SK-N-MC (cell line): ENCODE measurements at regions not wholly inside any gene's neighbourhood (a gene's known extent, or its start where the extent isn't known, plus 50 kb on each side); places are given as distances from the start of the nearest gene placed in this dataset.

ENCODE experiments used
- DNase-seq: peaks from one replicate; pipeline ENCODE4 v3.0.0-alpha.2; 2011; ENCODE audit warnings: low read depth, low spot score
- H3K27ac ChIP-seq: fragments of 200-600 bp; sonication (generic); 2 replicates; pipeline ENCODE4 v1.5.1; 2016; ENCODE audit warnings: mixed run types
- H3K36me3 ChIP-seq: fragments of 200-600 bp; sonication (generic); 2 replicates; pipeline ENCODE4 v1.6.1; 2017; ENCODE audit warnings: antibody characterized with exemption, low read length, mixed read lengths; ENCODE audit not compliant: insufficient read depth
- H3K4me3 ChIP-seq: fragments of 200-600 bp; sonication (generic); 2 replicates; pipeline ENCODE4 v1.5.1; 2016
- H3K9ac ChIP-seq: fragments of 200-600 bp; sonication (generic); 2 replicates; pipeline ENCODE4 v1.8.0; 2017; ENCODE audit warnings: mixed run types, mixed read lengths; ENCODE audit not compliant: insufficient read length
- H3K9me3 ChIP-seq: fragments of 200-600 bp; sonication (generic); 2 replicates; pipeline ENCODE4 v1.6.1; 2017; ENCODE audit warnings: low read depth, mild to moderate bottlenecking, antibody characterized with exemption, low read length, moderate library complexity, mixed read lengths
- EZH2 ChIP-seq: fragments of 200-600 bp; sonication (generic); IDR thresholded peaks from one replicate; pipeline ENCODE4 v1.6.1; 2017; ENCODE audit warnings: antibody characterized with exemption
- FOXP2 ChIP-seq: optimal IDR thresholded peaks from 2 replicates; pipeline ENCODE3; 2011; ENCODE audit warnings: mild to moderate bottlenecking, moderate library complexity; ENCODE audit not compliant: insufficient read depth; ENCODE audit errors: extremely low read length, control extremely low read depth
- POLR2AphosphoS5 ChIP-seq: IDR thresholded peaks from 2 replicates; pipeline ENCODE4 v1.6.1; 2012; ENCODE audit warnings: mild to moderate bottlenecking, low read depth, low read length, borderline replicate concordance

DNA sequence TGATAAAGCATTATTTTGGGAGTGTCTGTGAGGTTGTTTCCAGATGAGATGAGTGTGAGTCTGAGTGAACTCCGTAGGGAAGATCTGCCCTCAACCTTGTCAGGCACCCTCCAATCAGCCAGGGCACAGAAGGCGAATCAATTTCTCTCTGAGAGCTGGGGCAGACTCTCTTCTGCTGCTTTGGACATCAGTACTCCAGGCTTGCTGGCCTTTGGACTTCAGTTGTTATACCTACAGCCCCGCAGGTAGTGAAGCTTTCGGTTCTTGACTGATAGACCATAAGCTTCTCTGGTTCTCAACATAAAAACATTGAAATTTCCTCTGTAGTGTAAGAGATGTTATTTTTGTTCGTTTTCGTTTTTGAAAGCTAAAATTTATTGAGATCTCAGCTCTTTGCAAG lies 71.4 kb downstream of the MAFB start:
- TF ChIP-seq POLR2AphosphoS5 (no peak), EZH2 (no peak)
- no peak overlapping the region for H3K27ac ChIP-seq
- H3K36me3 ChIP-seq: no peaks in the 10 kb centered on the region
- H3K9ac ChIP-seq: no peak overlapping the region
- H3K9me3 ChIP-seq: no peaks in the 10 kb centered on the region
- H3K4me3 ChIP-seq: no peak overlapping the region
- DNase-seq: no peak

DNA sequence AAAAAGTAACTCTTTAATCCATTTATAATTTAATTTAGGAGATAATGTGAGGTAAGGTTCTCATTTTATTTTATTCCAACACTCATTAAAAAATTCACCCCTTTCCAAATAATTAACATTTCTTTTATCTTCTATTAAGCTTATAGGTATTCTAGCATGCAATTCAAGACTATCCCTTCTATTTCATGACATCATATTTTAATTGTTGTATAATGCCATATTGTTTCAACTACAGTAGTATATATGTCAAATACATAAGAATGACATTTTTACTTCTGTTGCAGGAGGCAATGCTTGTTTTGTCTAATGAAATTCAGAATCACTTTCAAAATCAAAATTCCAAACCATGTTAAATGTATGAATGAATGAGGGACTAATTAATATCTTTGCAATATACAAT lies 76.2 kb downstream of the MAFB start:
- TF ChIP-seq EZH2 (no peak), FOXP2 (no peak), POLR2AphosphoS5 (no peak)
- DNase-seq: no peak
- no peak overlapping the region for H3K4me3 ChIP-seq
- no peak overlapping the region for H3K27ac ChIP-seq
- H3K36me3 ChIP-seq: no peaks in the 10 kb centered on the region
- H3K9me3 ChIP-seq: no peaks in the 10 kb centered on the region
- no peak overlapping the region for H3K9ac ChIP-seq

DNA sequence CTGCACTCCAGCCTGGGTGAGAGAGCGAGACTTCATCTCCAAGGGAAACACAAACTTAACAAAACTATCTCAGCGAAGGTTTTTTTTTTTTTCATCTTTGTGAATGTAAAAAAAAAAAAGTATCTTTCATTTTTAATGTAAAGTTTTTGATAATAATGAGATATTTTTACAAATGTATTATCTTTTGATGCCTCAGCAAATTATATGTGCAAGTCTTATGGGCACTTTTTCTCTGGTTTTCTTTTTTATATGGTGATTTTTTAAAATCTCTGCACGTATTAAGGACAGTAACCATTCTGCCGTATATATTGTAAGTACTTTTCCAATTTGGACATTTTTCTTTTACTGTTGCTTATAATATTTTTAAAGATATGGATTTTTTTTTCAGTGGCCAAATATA lies 76.8 kb downstream of the MAFB start:
- no peaks in the 10 kb centered on the region for H3K36me3 ChIP-seq
- no peak for DNase-seq

DNA sequence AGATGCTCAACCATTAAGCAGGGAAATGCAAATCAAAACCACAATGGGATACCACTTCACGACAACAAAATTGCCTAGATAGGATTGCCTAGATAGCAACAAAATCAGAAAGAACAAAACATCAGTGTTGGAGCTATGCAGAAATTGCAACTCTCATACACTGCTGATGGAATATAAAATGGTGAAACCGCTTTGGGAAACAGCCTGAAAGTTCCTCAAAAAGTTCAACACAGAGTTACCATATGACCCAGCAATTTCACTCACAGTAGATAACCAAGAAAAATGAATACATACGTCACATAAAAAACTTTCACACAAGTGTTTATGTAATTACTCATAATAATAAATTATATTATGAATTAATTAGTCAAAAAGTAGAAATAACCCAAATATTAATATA lies 78.3 kb downstream of the MAFB start:
- no peak for TF ChIP-seq FOXP2
- no peak for TF ChIP-seq EZH2
- H3K4me3 ChIP-seq: no peak overlapping the region
- DNase-seq: no peak
- no peak overlapping the region for H3K9ac ChIP-seq
- H3K9me3 ChIP-seq: no peaks in the 10 kb centered on the region
- no peak overlapping the region for H3K27ac ChIP-seq
- H3K36me3 ChIP-seq: no peaks in the 10 kb centered on the region

More for the DNA sequence above, 76.8 kb downstream of the MAFB start:
- Histone ChIP-seq H3K9ac (no peak overlapping the region), H3K9me3 (no peaks in the 10 kb centered on the region), H3K4me3 (no peak overlapping the region), H3K27ac (no peak overlapping the region)
- TF ChIP-seq POLR2AphosphoS5 (no peak), FOXP2 (no peak), EZH2 (no peak)

DNA sequence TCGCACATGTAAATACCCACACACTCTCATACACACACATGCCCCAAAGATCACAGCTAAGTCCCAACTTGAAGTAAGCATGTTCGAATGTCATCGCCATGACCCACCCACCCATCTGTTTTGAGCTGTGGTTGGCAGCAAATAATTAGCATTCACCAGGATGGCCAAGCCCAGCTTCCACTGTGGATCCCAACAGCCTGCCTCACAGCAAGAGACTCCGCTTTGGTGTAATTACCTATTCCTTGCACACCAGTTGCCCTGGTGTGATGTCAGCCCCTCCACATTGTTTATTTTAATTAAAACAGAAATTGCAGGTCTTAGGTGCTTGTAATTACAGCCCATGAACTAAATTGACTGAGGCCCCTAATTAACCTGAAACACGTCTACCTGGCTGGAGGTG lies 81.1 kb downstream of the MAFB start:
- DNase-seq: no peak
- no peaks in the 10 kb centered on the region for H3K36me3 ChIP-seq
- no peaks in the 10 kb centered on the region for H3K9me3 ChIP-seq

DNA sequence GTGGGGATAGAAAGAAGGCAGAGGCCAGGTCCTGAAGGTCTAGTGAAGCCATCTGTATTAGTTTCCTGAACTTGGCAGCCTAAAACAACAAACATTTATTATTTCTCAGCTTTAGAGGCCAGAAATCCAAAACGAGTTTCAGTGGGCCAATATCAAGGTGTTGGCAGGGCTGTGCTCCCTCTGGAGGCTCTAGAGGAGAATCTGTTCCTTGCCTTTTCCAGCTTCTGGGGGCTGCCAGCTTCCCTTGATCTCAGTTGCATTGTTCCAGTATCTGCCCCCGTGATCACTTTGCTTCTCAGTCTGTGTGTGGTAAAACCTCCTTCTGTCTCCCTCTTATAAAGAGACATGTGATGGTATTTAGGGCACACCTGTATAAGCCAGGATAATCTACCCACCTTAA lies 82.4 kb downstream of the MAFB start:
- Histone ChIP-seq H3K27ac (no peak overlapping the region), H3K9me3 (no peaks in the 10 kb centered on the region), H3K4me3 (no peak overlapping the region), H3K9ac (no peak overlapping the region), H3K36me3 (no peaks in the 10 kb centered on the region)
- DNase-seq: no peak
- TF ChIP-seq FOXP2: no peak
- no peak for TF ChIP-seq EZH2
- TF ChIP-seq POLR2AphosphoS5: no peak

More for the DNA sequence above, 81.1 kb downstream of the MAFB start:
- no peak overlapping the region for H3K27ac ChIP-seq
- H3K9ac ChIP-seq: no peak overlapping the region
- H3K4me3 ChIP-seq: no peak overlapping the region
- no peak for TF ChIP-seq POLR2AphosphoS5
- no peak for TF ChIP-seq FOXP2
- TF ChIP-seq EZH2: no peak

DNA sequence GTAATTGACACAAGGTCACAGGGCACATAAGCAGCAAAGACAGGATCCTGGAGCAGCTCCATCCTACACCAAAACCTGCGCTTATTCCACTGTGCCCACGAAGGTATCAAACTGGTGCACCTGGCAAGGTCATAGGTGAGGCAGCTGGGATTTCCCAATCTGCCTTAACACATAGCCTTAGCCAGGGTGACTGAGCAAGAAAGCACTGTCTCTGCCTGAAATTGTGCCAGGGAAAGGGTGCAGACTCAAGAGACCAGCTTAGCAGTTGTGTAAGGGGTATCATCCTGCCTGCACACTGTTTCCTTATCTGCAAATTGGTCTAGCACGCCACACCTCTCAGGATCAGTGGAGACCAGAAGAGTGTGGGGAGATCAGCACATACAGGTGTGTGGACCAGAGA lies 82.8 kb downstream of the MAFB start:
- TF ChIP-seq EZH2 (no peak), POLR2AphosphoS5 (no peak)
- DNase-seq: no peak
- Histone ChIP-seq H3K36me3 (no peaks in the 10 kb centered on the region), H3K9me3 (no peaks in the 10 kb centered on the region), H3K27ac (no peak overlapping the region), H3K4me3 (no peak overlapping the region), H3K9ac (no peak overlapping the region)

DNA sequence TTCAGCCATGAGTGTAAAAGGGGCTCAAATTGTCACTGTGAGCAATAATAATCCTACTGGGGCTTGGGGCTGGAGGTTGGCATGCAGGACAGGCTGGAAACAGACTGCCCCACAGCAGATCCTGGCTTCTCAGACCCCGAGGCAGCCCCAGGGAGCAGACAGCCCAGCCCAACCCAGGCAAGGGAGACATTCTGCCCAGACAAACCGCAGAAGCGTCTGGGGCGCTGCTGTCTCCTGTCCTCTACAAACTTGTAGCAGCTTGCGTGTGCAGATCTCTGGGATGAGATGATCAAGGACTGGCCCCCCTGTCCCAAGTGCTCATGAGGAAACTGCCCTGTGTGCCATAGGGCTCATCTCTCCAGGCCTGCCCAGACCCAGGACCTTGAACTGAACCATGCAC lies 84.6 kb downstream of the MAFB start:
- H3K9me3 ChIP-seq: no peaks in the 10 kb centered on the region
- H3K9ac ChIP-seq: no peak overlapping the region
- H3K36me3 ChIP-seq: no peaks in the 10 kb centered on the region
- no peak for DNase-seq
- H3K4me3 ChIP-seq: no peak overlapping the region
- H3K27ac ChIP-seq: no peak overlapping the region
- TF ChIP-seq FOXP2 (no peak), EZH2 (no peak), POLR2AphosphoS5 (no peak)

DNA sequence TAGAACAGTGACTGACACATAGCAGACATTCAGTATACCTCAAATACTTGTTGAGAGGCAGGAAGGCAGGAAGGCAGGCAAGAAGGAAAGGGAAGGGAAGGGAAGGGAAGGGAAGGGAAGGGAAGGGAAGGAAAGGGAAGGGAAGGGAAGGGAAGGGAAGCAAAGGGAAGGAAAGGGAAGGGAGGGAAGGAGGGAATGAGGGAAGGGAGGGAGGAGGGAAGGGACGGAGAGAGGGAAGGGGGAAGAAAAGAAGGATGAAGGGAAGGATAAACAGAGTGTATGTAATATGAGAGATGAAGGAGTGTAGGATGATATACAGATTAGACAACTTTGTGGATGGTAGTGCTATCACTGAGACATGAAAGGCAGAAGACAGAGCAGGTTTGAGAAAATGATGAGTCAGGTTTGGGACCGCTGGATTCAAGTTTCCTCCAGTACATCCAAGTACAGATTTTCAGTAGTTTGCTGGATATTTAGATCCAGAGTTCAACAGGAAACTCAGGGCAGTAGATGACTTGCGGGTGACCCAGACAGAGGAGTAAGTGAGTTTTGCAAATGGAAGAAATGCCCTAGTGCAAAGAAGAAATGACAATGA lies 85.9 kb downstream of the MAFB start:
- H3K36me3 ChIP-seq: no peaks in the 10 kb centered on the region
- H3K27ac ChIP-seq: no peak overlapping the region
- no peak for DNase-seq
- no peak for TF ChIP-seq POLR2AphosphoS5
- no peak for TF ChIP-seq FOXP2
- TF ChIP-seq EZH2: no peak
- no peak overlapping the region for H3K4me3 ChIP-seq
- no peak overlapping the region for H3K9ac ChIP-seq
- no peaks in the 10 kb centered on the region for H3K9me3 ChIP-seq

DNA sequence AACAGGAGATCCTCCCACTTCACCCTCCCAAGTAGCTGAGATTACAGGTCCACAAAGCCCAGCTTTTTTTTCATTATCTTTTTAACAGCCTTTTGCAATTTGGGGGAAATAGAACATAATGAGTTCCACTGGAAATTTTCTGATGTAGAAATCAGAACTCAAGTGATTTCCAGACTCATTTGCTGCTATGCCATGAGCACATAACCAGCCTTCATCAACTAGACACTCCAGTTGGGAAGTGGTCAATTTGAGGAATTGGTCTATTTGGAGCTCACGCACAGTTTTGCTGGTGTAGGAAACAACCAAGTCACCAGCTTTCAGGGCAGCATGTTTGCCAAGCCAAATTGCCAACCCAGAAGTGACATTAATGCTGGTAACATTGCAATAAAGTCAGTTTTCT lies 86.7 kb downstream of the MAFB start:
- no peak overlapping the region for H3K9ac ChIP-seq
- no peaks in the 10 kb centered on the region for H3K9me3 ChIP-seq
- no peak overlapping the region for H3K27ac ChIP-seq
- no peak for DNase-seq
- no peaks in the 10 kb centered on the region for H3K36me3 ChIP-seq
- H3K4me3 ChIP-seq: no peak overlapping the region
- TF ChIP-seq POLR2AphosphoS5 (no peak), FOXP2 (no peak), EZH2 (no peak)
